ENCODE measurements at regions not wholly inside any gene's neighbourhood (a gene's known extent, or its start where the extent isn't known, plus 50 kb on each side); places are given as distances from the start of the nearest gene placed in this dataset.
"Not testable (repeated sequence)": the region's sequence is repeated elsewhere in the genome, so short reads cannot be mapped to it uniquely, and the experiment has no call there.

DNA sequence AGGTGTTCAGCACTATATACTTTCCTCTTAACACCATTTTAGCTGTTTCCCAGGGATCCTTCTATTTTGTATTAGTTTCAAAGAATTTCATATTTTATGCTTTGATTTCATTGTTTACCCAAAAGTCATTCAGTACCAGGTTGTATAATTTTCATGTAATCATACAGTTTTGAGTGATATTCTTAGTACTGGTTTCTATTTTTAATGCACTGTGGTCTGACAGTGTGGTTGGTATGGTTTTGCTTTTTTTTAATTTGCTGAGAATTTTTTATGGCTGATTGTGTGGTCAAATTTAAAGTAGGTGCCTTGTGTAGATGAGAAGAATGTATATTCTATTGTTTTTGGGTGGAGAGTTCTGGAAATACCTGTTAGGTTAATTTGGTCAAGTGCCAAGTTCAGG lies 323.4 kb upstream of the EPHA6 start:
- no peak for DNase-seq

DNA sequence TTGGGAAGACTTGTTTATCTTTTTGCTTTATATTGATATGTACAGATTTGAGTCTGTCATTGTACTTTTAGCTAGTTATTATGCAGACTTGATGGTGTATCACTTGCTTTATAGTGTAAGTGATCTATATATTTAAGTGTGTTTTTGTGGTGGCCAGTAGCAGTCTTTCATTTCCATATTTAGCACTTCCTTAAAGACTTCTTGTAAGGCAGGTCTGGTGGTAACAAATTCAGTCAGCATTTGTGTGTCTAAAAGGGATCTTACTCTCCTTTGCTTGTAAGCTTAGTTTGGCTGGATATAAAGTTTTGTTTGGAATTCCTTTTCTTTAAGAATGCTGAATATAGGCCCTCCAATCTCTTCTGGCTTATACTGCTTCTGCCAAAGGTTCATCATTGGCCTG lies 322.5 kb upstream of the EPHA6 start:
- DNase-seq: no peak

DNA sequence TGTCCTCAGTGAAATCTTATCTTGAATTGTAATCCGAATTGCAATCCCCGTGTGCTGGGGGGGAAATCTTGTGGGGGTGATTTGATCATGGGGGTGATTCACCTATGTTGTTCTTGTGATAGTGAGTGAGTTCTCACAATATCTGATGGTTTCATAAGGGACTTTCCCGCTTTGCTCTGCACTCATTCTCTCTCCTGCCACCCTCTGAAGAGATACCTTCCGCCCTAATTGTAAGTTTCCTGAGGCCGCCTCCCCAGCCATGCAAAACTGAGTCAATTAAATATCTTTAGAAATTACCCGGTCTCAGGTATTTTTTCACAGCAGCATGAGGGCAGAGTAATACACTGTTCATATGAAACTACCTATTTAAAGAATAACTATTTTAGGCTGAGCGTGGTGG lies 304.1 kb upstream of the EPHA6 start:
- no peak for DNase-seq

DNA sequence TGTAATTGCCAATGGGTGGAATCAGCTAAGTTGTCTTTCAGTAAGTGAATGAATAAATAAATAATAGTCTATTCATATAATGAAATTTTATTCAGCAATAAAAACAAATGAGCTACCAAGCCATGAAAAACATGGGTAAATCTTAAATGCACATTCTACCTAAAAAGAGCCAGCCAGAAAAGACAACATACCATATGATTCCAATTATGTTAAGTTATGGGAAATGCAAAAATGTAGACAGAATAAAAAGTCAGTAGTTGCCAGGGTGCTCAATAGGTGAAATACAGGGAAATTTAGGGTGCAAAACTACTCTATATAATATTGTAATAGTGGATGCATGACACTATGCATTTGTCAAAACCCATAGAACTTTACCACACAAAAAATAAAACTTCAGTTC lies 277.2 kb upstream of the EPHA6 start:
- no peak for DNase-seq

DNA sequence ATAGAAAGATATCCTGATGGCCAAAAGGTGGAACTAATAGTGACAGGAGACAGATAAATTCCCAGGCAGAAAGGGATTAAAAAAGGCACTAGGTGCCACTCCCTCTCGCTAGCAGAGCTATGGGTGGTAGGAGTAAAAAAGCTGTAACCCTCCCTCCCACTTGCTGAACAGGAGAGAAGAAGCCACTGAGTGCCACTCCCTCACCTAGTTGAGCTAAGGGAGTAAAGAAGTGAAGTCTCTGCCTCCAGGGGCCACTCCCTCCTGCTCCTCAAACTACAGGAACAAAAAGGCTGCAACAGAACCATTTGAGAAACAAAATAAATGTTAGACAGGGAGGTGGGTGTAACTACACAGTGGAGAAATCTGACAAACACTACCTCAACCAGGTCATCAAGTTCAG lies 276.2 kb upstream of the EPHA6 start:
- no peak for DNase-seq

DNA sequence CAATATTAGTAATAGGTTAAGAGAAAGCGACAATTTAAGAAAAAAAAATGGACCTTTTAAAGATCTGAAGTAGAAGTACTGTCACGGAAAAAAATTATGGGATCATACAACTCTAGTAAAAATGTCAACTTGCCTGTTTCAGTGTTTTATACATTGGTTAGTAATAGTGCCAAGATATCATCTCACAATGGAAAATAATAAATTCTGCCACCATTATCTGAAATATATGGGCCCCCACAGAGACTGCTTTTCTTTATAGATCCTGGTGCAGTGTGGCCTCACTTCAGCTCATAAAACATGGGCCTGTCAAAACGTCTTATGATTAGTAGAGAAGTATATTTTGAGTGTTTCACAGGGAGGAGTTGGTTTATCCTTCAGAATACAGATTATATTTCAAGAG lies 266.3 kb upstream of the EPHA6 start:
- no peak for DNase-seq

DNA sequence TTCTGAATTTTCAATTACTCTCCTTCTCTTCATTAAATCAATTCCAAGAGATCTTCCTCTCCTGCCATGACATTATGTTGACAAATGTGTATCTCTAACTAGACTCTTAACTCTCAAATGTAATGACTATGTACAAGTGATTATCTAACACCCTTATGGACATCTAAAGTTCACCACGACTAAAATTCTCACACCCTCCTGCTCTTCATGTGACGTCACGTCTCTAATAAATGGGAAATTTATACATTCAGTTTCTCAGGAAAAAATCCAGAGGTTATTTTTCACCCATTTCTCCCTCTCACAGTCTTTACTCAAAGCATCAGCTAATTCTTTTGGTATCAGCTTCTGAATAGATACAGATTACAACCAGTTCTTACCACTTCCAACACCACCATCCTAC lies 237.5 kb upstream of the EPHA6 start:
- no peak for DNase-seq

DNA sequence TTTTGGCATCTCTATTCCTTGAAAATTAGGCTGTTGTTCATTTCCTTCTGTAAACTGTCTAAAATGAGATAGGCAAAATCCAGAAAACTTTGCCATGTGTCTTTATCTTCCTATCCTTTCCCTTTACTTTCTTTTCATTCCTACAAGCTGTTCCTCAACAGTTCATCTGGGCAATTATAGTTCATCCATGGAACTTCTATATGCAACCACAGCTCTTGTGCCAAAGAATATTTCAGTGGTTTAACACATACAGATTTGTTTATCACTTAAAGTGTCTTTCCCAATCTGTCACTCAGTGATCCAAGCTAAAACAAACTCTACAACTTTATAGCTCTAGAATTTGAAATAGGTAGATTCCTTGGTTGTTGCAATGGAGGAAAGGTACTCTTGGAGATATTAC lies 230.3 kb upstream of the EPHA6 start:
- DNase-seq: no peak

DNA sequence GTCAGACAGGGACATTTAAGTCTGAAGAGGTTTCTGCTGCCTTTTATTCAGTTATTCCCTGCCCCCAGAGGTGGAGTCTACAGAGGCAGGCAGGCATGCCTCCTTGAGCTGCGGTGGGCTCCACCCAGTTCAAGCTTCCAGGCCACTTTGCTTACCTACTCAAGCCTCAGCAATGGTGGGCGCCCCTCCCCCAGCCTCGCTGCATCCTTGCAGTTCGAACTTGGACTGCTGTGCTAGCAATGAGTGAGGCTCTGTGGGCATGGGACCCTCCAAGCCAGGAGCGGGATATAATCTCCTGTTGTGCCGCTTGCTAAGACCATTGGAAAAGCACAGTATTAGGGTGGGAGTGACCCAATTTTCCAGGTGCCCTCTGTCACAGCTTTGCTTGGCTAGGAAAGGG lies 207.5 kb upstream of the EPHA6 start:
- DNase-seq: not testable (repeated sequence)

DNA sequence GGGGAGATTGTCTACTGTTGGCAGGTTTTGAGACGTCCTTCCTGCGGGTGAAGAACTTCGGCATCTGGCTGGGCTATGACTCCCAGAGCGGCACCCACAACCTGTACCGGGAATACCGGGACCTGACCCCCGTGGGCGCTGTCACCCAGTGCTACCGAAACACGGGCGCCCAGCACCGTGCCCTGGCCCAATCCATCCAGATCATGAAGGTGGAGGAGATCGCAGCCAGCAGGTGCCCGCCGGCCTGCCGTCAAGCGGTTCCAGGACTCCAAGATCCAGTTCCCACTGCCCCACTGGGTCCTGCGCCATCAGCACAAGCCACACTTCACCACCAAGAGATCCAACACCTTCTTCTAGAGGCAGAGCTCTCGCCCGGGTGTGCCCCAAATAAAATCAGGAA lies 194.9 kb upstream of the EPHA6 start:
- no peak for DNase-seq

DNA sequence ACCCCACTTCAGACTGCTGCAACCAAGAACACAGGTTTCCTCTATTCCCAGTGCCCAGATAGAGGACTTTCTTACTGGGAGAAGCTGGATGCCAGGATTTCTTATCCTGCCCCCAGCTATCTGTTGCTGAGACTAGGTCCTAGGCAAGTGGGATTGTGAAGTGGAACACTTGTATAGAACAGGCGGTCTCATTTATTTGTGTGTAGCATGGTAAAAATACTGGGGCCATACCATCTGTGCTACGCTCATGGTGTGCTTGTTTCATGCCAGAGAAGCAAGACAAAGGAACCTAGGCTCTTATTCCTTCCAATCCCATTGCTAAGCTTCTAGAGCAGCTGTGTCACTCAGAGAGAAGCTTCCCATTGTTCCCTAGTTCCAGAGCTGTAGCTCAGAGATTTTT lies 191.5 kb upstream of the EPHA6 start:
- no peak for DNase-seq

DNA sequence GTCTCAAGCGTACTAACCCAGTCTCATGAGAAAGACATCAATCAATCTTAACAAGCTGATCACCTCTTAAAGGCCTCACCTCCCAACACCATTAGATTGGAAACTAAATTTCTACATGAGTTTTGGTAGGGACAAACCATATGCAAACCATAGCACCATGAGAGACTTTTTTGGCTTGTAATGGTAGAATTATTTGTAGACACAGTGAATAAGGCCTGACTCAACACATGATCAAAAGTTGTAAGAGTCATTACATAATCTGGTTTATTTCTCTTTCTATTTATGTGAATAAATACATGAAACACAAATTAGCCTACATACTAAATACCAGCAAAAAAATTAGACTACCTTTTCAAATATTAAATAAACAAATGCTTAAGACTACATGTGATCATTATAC lies 183.3 kb upstream of the EPHA6 start:
- no peak for DNase-seq

DNA sequence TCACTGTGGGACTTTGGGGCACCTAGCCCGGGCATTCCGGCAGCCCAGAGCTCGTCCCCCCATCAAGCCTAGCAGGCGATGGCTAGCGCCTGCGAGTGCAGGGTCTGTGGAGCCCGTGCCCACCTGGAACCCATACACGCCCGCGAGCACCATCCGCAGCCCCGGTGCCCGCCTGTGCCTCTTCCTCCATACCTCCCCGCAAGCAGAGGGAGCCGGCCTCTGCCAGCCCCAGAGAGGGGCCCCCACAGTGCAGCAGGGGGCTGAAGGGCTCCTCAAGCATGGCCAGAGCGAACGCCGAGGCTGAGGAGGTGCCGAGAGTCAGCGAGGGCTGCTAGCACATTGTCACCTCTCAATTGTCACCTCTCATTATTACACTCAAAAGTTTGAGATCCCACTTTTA lies 167.8 kb upstream of the EPHA6 start:
- DNase-seq: no peak

DNA sequence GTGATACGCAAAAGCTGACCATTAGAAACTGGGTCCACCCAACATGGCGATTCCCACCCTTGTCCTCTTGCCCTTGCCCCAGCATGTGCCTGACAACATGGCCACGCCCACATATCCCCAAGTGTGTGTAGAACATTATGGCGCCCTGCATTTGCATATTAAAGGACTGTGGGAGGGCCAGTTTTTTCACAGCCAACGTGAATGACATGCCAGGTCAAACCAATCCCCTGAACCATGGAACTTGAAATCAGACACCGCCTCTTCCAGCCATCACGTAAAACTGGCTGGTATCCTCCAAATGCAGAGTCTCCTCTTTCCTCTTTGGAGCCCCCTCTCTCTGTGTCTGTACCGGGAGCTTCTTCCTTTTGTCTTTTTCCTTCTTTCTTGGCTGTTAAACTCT lies 156.7 kb upstream of the EPHA6 start:
- DNase-seq: no peak

DNA sequence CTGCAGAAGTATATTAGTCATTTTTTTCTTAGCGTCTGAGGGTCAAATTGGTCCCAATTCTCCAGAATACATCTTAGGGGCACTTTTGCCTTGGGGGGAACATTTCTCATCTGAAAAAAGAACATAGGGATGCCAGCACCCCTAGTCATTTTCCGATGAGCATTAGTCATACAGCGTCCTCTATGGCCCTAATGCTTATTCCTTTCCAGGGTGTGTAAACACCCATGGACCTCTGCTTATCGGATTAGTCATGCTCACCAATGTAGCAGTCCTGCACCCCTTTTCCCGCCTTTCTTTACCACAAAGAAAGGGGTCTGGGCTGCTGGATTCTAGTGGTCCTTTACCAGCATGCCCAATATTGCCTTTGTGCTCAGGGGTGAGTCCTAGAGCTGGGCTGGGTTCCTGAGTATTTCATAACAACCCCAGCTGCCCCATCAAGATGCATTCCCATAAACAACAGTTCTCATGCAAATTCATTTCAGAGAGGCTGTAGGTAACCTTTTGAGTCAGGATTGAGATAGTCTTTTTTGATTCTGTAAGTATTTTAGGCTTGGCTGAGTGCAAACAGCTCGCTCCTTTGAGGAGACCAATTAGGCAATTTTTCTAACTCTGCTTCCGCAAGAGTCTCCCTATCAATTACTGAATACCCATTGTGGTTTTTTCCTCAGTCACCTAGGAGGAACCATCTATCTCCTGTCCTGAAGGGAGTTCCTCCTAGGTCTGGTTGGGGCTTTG lies 142.4 kb upstream of the EPHA6 start:
- DNase-seq: not testable (repeated sequence)

DNA sequence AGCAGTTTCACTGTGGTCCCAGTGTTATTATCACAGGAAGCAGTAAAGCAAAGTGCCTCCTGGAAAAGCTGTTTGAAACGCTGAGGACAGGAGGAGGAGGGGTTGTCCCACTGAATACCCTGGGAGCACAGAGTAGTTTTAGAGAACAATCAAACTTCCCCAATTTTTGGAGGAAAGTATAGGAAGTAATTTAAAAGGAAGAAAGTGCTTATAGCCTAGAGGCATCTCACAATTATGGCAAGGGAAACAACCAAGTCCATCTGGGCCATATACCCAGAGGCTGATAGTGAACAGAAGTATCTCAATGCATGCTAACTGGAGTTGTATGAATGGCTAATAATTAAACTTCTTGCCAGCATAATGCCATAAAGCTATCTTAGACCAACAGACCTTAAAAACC lies 137.2 kb upstream of the EPHA6 start:
- DNase-seq: no peak

DNA sequence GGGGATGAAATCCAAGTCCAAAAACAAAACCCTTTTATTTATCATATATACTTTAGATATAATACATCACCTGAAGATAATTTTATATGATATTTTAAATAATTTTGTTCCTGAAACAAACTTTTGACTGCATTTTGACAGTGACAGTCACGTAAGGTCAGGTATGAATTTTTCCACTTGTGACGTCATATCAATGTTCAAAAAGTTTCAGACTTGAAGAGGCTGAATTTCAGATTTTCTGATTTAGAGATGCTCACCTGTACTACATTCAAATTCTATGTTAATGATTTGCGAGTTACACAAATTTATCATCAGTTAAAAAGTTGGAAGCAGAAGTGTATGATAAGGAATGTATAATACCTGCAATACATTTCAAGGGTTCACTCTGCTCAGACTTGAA lies 136.1 kb upstream of the EPHA6 start:
- DNase-seq: no peak

DNA sequence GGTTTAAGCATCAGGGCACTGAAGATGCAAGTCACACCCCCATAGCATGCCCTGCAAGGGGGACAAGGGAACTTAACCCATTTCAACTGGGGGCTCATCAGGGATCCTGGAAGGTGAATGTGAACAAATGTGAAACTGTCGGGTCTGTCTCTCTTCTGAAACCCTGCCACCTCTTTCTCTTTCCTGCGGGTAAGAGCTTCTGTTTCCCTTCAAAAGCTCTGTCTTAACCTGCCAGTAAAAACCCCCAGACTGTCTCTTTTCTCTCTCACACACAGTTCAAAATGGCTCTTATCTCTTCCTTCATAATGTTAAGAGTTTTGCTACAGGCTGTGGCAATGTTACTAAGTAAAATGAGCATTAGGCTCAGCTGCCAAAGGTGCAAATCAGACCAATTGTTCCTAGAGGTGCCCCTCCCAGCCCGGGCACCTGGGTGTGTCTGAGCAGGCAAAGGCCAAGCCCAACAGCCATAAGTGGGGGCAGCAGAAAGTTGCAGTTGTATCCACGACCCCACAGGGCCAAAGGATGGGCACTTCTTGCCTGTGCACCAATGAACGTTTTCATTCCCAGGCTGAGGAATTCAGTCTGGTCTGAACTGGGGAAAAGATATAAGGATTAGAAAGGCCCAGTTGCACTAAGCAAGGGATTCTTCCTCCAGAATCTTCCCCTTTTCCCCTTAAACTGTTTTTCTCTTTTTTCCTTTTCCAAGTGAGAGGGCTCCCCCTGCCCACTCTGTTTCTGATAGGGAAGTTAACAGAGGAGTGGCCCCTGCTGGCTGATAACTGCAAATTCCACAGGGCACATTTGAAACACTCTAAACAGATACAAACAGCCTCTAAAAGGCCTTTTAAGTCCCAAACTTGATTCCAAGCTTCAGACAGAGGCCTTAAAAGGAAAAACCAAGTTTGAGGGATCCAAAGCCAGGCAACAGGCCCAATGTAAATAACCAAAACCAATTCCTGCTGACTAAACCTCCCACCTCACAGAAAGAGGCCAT lies 113.8 kb upstream of the EPHA6 start:
- DNase-seq: no peak

DNA sequence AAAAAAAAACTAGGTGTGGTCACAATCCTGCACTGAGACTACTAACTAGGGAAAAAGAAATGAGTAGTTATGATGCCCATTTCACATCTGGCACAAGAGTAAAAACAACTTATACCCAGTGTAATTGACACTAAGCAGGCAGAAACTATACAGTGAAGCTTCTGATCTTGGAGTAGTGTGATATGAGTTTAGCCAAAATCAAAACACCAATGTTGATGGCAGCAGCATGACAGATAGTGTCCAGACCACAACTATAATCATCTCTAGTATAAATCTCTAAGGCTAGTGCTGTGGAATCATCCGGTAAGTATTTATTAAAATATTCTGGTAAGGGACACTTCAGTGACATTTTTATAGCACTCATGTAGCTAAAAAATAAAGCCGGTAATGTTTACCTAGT lies 108.5 kb upstream of the EPHA6 start:
- no peak for DNase-seq

DNA sequence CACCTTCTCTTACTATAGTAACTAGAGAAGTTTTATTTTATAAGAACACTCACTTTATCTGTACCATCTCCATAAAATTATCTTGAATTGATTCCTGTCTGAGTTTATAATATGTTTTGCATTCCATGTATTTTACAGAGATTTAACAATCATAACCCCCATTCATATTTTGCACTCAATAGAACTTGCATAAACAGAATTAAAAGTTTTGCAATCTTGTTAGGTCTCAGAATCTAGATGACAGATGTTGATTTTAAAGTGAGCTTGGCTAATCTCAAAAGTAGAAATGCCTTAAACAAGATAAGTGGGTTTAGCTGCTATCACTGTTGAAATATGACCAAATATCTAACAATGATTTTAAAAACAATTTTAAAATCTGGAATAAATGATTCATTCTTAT lies 107.9 kb upstream of the EPHA6 start:
- DNase-seq: no peak

DNA sequence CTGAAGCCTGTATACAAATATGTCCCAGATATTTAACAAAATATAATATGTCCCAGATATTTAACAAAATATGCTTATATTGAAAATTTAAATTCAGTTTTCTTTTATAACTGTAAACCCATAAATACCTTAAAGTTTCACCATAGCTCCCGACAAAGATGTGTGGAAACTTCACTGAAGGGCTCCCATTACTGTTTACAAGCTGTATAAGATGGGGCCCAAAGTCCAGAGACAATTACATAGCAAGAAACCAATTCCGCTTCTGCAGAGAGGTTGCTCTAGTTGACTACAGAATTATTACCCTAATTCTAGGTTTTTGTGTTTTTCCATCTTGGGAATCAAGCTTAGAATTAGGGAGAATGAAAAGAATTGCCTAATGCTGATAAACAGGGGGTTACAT lies 102.6 kb upstream of the EPHA6 start:
- no peak for DNase-seq

DNA sequence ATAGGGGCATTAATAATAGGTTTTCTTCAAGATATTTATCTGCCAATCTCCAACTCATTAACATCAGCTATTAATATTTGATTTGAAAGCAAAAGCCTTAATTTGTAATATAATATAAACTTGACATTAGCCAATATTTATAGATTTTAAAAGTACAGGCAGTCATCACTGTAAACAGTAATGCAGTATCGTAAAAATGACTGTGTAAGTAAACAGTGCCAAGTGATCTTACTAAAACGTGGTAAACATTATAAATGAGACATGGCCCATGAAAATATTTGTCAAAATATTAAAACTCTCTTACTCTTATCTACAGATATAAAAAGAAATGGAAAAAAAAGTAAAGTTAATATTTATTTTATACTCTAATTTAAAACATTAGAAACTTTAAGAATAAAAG lies 101.6 kb upstream of the EPHA6 start:
- DNase-seq: no peak

DNA sequence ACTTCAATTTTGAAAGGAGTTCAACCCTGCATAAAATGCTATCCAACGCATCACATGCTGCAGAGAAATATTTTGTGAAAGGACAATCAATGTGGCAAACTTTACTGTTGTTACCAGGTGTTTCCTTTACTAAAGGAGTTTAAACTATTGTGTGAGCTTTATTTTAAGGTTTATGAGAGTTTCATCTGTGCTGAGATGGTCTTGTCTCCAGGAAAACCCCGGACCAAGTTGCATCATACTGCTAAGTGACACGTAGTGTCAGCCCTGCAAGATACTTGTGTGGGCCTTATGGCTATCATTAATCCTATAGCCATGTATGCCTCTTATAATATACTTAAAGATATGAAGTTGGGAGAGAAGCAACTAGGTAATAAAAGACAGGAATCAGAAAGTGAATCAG lies 94.5 kb upstream of the EPHA6 start:
- no peak for DNase-seq

DNA sequence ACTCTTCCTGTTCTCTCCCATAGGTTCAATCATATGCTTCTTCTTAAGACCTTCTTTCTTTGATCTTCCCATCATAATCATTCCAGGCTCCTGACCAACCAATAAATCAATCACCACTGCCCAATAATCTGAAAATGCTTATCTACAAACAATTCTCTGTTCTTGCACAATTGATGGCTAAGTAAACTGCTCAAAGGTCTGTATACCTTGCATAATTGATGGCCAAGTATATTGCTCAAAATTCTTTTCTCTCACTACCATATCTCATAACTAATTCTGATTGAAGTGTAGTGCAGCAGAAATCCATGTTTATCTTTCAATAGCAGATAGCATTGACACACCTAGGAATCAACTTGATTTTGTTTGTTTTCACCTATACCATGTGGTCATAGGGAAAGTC lies 83.4 kb upstream of the EPHA6 start:
- no peak for DNase-seq

Measured in dermis blood vessel endothelial cell (primary cell).